ENCODE measurements at regions not wholly inside any gene's neighbourhood (a gene's known extent, or its start where the extent isn't known, plus 50 kb on each side); places are given as distances from the start of the nearest gene placed in this dataset.

DNA sequence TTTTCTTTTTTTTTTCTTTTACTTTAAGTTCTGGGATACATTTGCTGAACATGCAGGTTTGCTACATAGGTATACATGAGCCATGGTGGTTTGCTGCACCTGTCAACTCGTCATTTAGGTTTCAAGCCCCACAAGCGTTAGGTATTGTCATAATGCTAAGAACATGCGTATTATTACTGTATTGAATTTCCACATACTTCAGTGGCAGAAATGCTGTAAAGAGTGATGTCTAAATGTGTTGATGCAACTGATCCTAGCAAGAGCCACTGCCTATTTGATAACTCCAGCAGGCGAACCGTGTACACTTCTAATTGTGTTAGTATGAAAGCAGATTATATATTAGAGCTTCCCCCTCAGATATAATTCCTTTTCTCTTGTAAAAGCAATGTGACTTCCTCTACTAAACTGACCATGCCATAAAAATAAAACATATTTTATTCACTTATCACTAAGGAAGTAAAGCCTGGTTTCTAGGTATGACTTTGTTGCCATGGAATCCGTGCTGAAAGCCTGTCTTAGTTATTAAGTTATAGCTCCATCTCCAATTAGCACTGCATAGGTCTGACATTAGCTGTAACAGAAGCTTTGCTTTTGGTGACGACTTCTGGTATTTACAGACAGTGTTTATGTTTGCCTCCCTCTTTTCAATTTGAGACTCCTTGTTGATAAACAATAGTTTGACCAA lies 280.0 kb downstream of the GALR1 start:
- TF ChIP-seq CTCF (IDR thresholded peaks at IDR 0.05; ENCODE audit: low read depth, low read length, missing control alignments): no peak
- in situ Hi-C loops (cut with HindIII; ENCODE audit: low sequenced_read_pairs): no loop called here
- H3K4me3 ChIP-seq (ENCODE audit: low read depth, low read length): no peak overlapping the region
- no peak for DNase-seq (ENCODE audit: low read depth)

DNA sequence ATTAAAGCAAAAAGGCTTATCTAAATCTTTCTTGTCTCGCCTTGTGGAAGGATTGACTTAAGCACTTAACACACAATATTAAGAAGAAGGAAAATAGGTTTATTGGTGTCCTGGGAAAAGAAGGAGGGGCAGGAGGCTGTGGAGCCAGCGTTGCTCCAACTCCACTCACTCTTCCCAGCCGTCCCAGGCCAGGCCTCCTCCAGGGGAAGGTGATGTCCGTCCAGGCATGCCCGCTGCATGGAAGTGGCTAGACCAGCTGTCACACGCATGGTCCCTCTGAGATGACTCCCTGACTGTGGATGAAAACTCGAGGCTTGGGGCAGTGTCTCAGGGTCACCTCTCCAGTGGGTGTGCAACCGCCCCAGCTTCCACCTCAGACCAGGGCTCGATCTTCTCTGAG lies 281.1 kb downstream of the GALR1 start:
- in situ Hi-C loops (cut with HindIII; ENCODE audit: low sequenced_read_pairs): no loop called here
- DNase-seq (ENCODE audit: low read depth): no peak
- no peak for TF ChIP-seq CTCF (IDR thresholded peaks at IDR 0.05; ENCODE audit: low read depth, low read length, missing control alignments)
- H3K4me3 ChIP-seq (ENCODE audit: low read depth, low read length): no peak overlapping the region

DNA sequence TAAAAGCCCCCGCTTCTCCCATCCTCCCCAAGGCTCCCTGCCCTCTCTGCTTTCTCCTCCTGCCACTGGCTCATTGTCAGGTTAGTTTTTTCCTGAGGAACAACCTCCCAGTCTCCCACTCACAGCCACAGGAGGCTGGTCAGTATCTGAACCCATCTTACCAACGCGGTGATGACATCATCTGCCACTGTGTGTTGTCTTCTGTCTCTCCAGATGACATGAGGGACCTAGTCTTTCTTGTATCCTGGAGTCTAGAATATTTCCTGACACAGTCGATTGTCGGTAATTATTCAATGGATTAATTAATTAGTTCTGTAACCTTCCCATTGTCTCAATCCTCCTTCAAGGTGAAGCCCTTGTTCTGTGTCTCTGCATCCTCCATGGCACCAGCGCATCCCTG lies 290.2 kb downstream of the GALR1 start:
- H3K4me3 ChIP-seq (ENCODE audit: low read depth, low read length): no peak overlapping the region
- no peak for TF ChIP-seq CTCF (IDR thresholded peaks at IDR 0.05; ENCODE audit: low read depth, low read length, missing control alignments)
- DNase-seq (ENCODE audit: low read depth): no peak
- in situ Hi-C loops (cut with HindIII; ENCODE audit: low sequenced_read_pairs): no loop called here

GRCh38 chr18:77544792-77545191 lies 295.1 kb downstream of the GALR1 start:
- DNase-seq (ENCODE audit: low read depth): no peak
- in situ Hi-C loops (cut with HindIII; ENCODE audit: low sequenced_read_pairs): no loop called here
- no peak overlapping the region for H3K4me3 ChIP-seq (ENCODE audit: low read depth, low read length)
- no peak for TF ChIP-seq CTCF (IDR thresholded peaks at IDR 0.05; ENCODE audit: low read depth, low read length, missing control alignments)

- in situ Hi-C loops (cut with HindIII; ENCODE audit: low sequenced_read_pairs): no loop called here
- H3K4me3 ChIP-seq (ENCODE audit: low read depth, low read length): no peak overlapping the region
- TF ChIP-seq CTCF (IDR thresholded peaks at IDR 0.05; ENCODE audit: low read depth, low read length, missing control alignments): no peak
- no peak for DNase-seq (ENCODE audit: low read depth)
Measured at GRCh38 chr18:77547757-77548156, 298.1 kb downstream of the GALR1 start.

- H3K4me3 ChIP-seq (ENCODE audit: low read depth, low read length): no peak overlapping the region
- TF ChIP-seq CTCF (IDR thresholded peaks at IDR 0.05; ENCODE audit: low read depth, low read length, missing control alignments): no peak
Measured at GRCh38 chr18:77548790-77549420, 299.3 kb downstream of the GALR1 start.

More at GRCh38 chr18:77548790-77549420, 299.3 kb downstream of the GALR1 start:
- no peak for DNase-seq (ENCODE audit: low read depth)
- in situ Hi-C loops (cut with HindIII; ENCODE audit: low sequenced_read_pairs): no loop called here

All from astrocyte of the cerebellum (primary cell).